ENCODE measurements at regions not wholly inside any gene's neighbourhood (a gene's known extent, or its start where the extent isn't known, plus 50 kb on each side); places are given as distances from the start of the nearest gene placed in this dataset.

DNA sequence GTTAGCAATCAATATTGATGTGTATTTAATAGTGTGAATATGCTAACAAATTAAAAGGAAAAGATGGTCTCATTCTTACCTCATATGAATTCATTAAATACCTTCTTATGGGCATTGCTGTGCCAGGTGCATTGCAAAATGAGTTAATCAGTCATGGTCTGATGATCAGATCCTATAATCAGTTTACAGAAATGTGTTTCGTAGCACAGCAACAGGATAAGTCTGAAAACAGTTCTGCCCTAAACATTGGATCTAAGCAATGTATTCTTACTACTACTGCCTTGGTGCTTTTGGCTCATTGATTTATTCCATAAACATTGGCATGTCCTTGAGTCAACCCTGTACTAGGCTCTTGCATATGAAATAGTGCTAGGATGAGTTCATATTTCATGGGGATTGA is 417.0 kb upstream of the JAG1 start:
- TF ChIP-seq, protein P1, sequence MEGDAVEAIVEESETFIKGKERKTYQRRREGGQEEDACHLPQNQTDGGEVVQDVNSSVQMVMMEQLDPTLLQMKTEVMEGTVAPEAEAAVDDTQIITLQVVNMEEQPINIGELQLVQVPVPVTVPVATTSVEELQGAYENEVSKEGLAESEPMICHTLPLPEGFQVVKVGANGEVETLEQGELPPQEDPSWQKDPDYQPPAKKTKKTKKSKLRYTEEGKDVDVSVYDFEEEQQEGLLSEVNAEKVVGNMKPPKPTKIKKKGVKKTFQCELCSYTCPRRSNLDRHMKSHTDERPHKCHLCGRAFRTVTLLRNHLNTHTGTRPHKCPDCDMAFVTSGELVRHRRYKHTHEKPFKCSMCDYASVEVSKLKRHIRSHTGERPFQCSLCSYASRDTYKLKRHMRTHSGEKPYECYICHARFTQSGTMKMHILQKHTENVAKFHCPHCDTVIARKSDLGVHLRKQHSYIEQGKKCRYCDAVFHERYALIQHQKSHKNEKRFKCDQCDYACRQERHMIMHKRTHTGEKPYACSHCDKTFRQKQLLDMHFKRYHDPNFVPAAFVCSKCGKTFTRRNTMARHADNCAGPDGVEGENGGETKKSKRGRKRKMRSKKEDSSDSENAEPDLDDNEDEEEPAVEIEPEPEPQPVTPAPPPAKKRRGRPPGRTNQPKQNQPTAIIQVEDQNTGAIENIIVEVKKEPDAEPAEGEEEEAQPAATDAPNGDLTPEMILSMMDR (IDR thresholded peaks at IDR 0.05; ENCODE audit: low read depth, low read length) = no peak
- in situ Hi-C loops (cut with HindIII; ENCODE audit: low sequenced_read_pairs) = no loop called here
- DNase-seq (ENCODE audit: low read depth, low spot score) = no peak
- H3K4me3 ChIP-seq (ENCODE audit: low read depth, low read length) = no peak overlapping the region

DNA sequence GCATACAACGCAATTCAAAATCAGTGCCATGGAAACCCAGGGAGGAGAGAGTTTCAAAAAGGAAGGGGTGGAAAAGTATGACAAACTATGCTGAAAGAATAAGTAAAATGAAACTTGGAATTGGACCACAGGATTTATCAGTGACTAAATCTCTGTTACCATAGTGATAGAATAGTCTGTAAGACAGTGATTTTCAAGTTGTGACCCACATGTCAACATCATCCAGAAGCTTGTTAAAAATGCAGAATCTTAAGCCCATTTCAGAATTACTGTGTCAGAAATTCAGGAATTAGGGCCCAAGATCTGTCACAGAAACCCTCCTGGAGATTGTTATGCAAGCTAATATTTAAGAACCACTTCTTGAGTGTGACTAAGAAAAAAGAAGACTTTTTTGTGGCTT is 417.7 kb upstream of the JAG1 start:
- no peak for DNase-seq (ENCODE audit: low read depth, low spot score)
- TF ChIP-seq, protein P1 (IDR thresholded peaks at IDR 0.05; ENCODE audit: low read depth, low read length) = no peak
- in situ Hi-C loops (cut with HindIII; ENCODE audit: low sequenced_read_pairs) = no loop called here
- no peak overlapping the region for H3K4me3 ChIP-seq (ENCODE audit: low read depth, low read length)

DNA sequence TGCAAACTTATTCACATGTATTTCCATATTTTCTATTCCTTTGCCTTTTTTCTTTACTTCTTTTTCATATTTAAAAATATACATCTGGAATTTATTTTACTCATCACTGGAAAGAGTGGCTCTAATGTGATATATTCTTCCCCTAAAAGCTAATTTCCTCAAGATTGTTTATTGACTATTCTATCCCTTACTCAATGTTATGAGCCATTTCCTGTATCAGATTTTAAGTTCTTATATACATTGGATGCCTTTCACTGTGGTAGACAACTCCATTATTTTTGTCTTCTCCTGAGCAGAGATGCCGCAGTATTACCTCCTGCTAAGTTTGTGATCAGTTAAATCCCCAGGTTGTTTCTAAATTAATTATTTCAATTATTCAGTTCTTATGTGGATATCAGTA is 418.4 kb upstream of the JAG1 start:
- DNase-seq (ENCODE audit: low read depth, low spot score) = no peak
- TF ChIP-seq, protein P1 (IDR thresholded peaks at IDR 0.05; ENCODE audit: low read depth, low read length) = no peak
- no peak overlapping the region for H3K4me3 ChIP-seq (ENCODE audit: low read depth, low read length)
- in situ Hi-C loops (cut with HindIII; ENCODE audit: low sequenced_read_pairs) = no loop called here

DNA sequence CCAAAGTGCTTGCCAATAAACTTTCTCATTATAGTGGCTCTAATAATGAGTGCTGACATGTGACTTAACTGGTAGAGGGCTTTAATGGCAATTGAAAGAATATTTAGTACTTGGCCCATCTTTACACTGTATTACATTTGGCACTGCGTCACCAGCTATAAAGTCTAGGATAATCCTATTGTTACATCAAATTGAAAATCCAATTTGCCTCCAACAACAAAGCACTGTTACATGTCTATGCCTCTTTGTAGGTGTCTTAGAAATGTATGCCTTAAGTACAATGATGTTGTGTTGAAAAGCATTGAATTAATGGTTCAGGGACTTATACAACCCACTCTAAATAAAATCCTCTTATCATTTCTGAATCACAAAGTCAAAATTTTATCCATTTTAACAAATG is 420.4 kb upstream of the JAG1 start:
- in situ Hi-C loops (cut with HindIII; ENCODE audit: low sequenced_read_pairs) = no loop called here
- TF ChIP-seq, protein P1 (IDR thresholded peaks at IDR 0.05; ENCODE audit: low read depth, low read length) = no peak
- DNase-seq (ENCODE audit: low read depth, low spot score) = no peak
- no peak overlapping the region for H3K4me3 ChIP-seq (ENCODE audit: low read depth, low read length)

DNA sequence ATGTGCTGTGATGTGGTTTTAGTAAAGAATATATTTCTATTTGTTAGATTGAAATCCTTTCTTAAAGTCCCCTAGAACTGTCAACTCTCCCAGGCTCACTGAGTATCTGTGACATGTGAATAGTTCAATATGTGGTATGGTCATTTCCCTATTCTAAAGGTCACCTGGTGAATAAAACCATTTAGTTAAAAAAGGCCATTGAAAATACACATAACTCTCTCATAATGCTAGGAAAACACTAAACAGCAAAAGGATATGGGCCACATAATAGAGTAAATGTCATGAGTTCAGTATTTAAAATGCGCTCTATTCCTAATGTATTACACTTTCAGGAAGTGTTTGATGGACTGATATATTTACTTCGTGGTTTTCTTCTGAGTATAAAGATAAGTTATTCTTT is 420.9 kb upstream of the JAG1 start:
- no peak for DNase-seq (ENCODE audit: low read depth, low spot score)
- in situ Hi-C loops (cut with HindIII; ENCODE audit: low sequenced_read_pairs) = no loop called here
- TF ChIP-seq, protein P1 (IDR thresholded peaks at IDR 0.05; ENCODE audit: low read depth, low read length) = no peak
- H3K4me3 ChIP-seq (ENCODE audit: low read depth, low read length) = no peak overlapping the region

DNA sequence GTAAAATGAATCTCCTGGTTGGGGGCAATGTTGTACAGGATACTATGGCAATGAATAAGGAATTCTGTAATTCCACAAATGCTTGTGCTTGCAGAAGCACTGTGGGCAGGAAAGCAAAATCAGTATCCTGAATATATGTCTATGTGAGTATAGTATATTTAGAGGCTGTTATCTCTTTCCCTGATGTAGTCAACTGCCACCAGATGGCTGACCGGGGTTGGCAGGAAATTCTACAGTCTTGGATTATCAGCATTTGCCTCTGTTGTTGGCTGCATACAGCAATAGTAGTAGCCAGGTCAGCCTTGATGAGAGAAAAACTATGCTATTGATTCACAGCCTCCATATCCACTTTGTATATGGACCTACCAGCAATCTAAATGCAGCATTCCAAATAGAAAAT is 425.1 kb upstream of the JAG1 start:
- DNase-seq (ENCODE audit: low read depth, low spot score) = peak; percentile 3
- in situ Hi-C loops (cut with HindIII; ENCODE audit: low sequenced_read_pairs) = no loop called here
- TF ChIP-seq, protein P1 (IDR thresholded peaks at IDR 0.05; ENCODE audit: low read depth, low read length) = peak; percentile 27
- no peak overlapping the region for H3K4me3 ChIP-seq (ENCODE audit: low read depth, low read length)

DNA sequence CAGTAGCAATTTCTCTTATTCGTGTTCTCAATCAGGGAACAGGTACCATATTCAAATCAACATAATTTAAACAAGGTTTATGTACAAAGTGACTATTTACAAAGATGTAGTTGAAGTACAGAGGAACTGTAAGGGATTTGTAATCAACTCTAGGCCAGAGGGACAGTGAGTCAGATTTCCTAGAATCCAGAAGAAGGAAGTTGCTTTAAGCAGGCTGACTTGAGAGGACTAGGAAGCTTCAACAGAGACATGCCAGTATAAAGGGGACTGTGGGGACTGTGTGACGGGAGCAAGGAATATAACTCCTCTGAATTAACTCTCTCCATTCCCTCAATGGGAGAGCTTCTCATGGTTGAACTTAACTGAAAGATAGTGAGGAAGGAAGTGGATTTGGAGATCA is 427.4 kb upstream of the JAG1 start:
- in situ Hi-C loops (cut with HindIII; ENCODE audit: low sequenced_read_pairs) = no loop called here
- H3K4me3 ChIP-seq (ENCODE audit: low read depth, low read length) = no peak overlapping the region
- DNase-seq (ENCODE audit: low read depth, low spot score) = peak; percentile 6
- TF ChIP-seq, protein P1 (IDR thresholded peaks at IDR 0.05; ENCODE audit: low read depth, low read length) = no peak

Data from astrocyte of the spinal cord (primary cell).